Prostate gland (tissue), 2 donors: ENCODE measurements at regions not wholly inside any gene's neighbourhood (a gene's known extent, or its start where the extent isn't known, plus 50 kb on each side); places are given as distances from the start of the nearest gene placed in this dataset.

Experiments
- DNase-seq: peaks from one replicate; pipeline ENCODE4 v3.0.0-alpha.2; 2019; ENCODE audit warnings: low spot score
- H3K27ac ChIP-seq, 2 donors: fragments of 200-600 bp; sonication (generic); 2 replicates each; pipeline ENCODE4 v1.5.1; 2017 to 2019
- H3K27me3 ChIP-seq: fragments of 200-600 bp; sonication (generic); replicated peaks from 2 replicates; pipeline ENCODE4 v1.5.1; 2019; ENCODE audit not compliant: insufficient read depth
- H3K36me3 ChIP-seq, 2 donors: fragments of 200-600 bp; sonication (generic); 1 replicate in 1 of 2; 2 replicates in 1 of 2; pipeline versions ENCODE4 v1.5.1 to v1.8.1; 2017 to 2019
- H3K4me1 ChIP-seq: fragments of 200-600 bp; sonication (generic); replicated peaks from 2 replicates; pipeline ENCODE4 v1.5.1; 2019
- H3K4me3 ChIP-seq, 2 donors: fragments of 200-600 bp; sonication (generic); 2 replicates each; pipeline ENCODE4 v1.5.1; 2017 to 2019
- H3K9me3 ChIP-seq: fragments of 200-600 bp; sonication (generic); 2 replicates; pipeline ENCODE4 v1.5.1; 2017
- CTCF ChIP-seq, 4 experiments: fragments of 200-600 bp in 2 of 4; fragments of 450-650 bp in 2 of 4; sonication (generic) in 2 of 4; IDR thresholded peaks; 1 replicate in 3 of 4; 2 replicates in 1 of 4; pipeline ENCODE4 v1.5.1; 2016 to 2019; ENCODE audit warnings: antibody characterized with exemption in 4 of 4, mild to moderate bottlenecking in 2 of 4, moderate library complexity in 2 of 4
- POLR2A ChIP-seq: fragments of 450-650 bp; IDR thresholded peaks from one replicate; pipeline ENCODE4 v1.6.1; 2016; ENCODE audit warnings: antibody characterized with exemption, mild to moderate bottlenecking
- POLR2AphosphoS5 ChIP-seq: sonication (generic); formaldehyde crosslinking; IDR thresholded peaks from one replicate; pipeline ENCODE4 v1.6.1; 2017; ENCODE audit warnings: antibody characterized with exemption
- WGBS: methylation state at CpG from one replicate; pipeline ENCODE4 v1.1.5; 2018; 5-methylcytosine and 5-hydroxymethylcytosine counted together
- intact Hi-C: fragments of 100-400 bp; cut with DNase I; formaldehyde crosslinking; loops from one replicate; pipeline ENCODE4 v1.14.2; 2022

- no peaks in the 10 kb centered on the region for H3K4me1 ChIP-seq
- no peaks in the 10 kb centered on the region for H3K36me3 ChIP-seq
- H3K4me3 ChIP-seq: no peak overlapping the region
- TF ChIP-seq CTCF (IDR thresholded peaks at IDR 0.05) (no peak), POLR2A (no peak), POLR2AphosphoS5 (no peak)
- H3K27me3 ChIP-seq: no peaks in the 10 kb centered on the region
- H3K27ac ChIP-seq: no peak overlapping the region
- no peaks in the 10 kb centered on the region for H3K9me3 ChIP-seq
- WGBS: 76% methylated on average over 5 of the region's 5 CpGs
- no peak for DNase-seq
- intact Hi-C loops: no loop called here
Measured at GRCh38 chr5:101897914-101898313, 398.2 kb downstream of the SLCO4C1 start.

DNA sequence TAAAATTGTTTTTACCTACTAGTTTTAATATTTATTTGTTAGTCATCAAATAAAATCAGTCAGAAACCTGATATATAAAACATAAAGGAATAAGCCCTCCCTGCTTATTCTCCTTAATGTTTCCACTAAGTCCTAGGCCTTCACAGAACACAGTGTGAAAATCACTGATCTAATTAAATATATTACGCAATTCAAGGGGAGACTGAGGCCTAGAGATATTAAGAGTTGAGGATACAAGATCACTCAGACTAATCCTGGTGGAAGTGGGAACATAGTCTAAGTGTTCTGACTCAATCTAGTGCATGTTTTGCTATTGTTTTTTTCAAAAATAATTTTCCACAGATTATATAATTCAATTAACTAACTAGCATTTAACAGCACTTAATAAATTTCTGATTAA, 401.1 kb downstream of the SLCO4C1 start:
- H3K27ac ChIP-seq: no peak overlapping the region
- intact Hi-C loops: no loop called here
- H3K27me3 ChIP-seq: no peaks in the 10 kb centered on the region
- H3K36me3 ChIP-seq: no peaks in the 10 kb centered on the region
- TF ChIP-seq CTCF (IDR thresholded peaks at IDR 0.05) (no peak), POLR2A (no peak), POLR2AphosphoS5 (no peak)
- H3K9me3 ChIP-seq: no peaks in the 10 kb centered on the region
- no peak for DNase-seq
- H3K4me3 ChIP-seq: no peak overlapping the region
- WGBS: 94% methylated on average over 1 of the region's 1 CpG
- no peaks in the 10 kb centered on the region for H3K4me1 ChIP-seq

DNA sequence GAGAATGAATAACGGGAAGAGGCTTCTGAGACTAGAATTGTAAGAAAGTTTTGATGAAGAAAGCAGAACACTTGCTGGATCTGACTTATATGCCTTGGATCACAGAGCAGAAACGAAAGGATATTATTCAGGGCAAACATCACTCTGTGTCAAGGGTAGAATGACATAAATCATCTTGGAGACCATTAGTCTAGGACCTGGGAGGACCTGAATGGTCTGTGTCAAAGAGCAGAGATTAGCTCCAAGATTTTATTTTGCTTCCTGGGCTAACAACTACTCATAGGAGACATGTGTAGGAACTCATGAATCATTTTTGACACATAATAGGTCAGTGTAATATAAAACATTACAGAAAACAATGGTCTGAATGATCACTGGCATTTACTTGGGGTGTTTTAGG, 417.9 kb downstream of the SLCO4C1 start:
- no peaks in the 10 kb centered on the region for H3K4me1 ChIP-seq
- TF ChIP-seq POLR2AphosphoS5 (no peak), CTCF (IDR thresholded peaks at IDR 0.05) (no peak), POLR2A (no peak)
- intact Hi-C loops: no loop called here
- no peak overlapping the region for H3K27ac ChIP-seq
- no peaks in the 10 kb centered on the region for H3K36me3 ChIP-seq
- WGBS: 59% methylated on average over 2 of the region's 2 CpGs
- no peak for DNase-seq
- H3K9me3 ChIP-seq: no peaks in the 10 kb centered on the region
- H3K4me3 ChIP-seq: no peak overlapping the region
- H3K27me3 ChIP-seq: no peaks in the 10 kb centered on the region

DNA sequence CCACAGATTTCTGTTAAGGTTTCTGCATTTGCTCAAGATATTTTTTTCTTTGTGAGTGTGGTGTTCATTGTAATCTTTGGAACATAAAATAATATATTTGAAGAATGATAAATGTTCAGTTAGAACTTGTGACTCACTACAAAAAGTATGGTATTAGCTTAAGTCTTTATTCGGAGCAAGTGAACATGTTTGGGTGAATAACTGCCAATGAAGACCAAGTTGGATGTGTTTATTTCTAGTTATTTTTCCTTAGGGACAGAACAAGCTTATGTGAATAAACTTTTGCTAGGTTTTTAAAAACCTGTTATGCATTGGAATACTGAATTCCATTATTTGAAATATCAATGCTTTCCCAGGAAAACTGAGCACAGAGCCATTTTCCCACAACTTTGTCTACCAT, 418.6 kb downstream of the SLCO4C1 start:
- WGBS: 69% methylated on average over 1 of the region's 1 CpG
- intact Hi-C loops: no loop called here
- Histone ChIP-seq H3K36me3 (no peaks in the 10 kb centered on the region), H3K4me3 (no peak overlapping the region), H3K9me3 (no peaks in the 10 kb centered on the region), H3K4me1 (no peaks in the 10 kb centered on the region), H3K27me3 (no peaks in the 10 kb centered on the region), H3K27ac (no peak overlapping the region)
- TF ChIP-seq POLR2A (no peak), CTCF (IDR thresholded peaks at IDR 0.05) (no peak), POLR2AphosphoS5 (no peak)
- no peak for DNase-seq

DNA sequence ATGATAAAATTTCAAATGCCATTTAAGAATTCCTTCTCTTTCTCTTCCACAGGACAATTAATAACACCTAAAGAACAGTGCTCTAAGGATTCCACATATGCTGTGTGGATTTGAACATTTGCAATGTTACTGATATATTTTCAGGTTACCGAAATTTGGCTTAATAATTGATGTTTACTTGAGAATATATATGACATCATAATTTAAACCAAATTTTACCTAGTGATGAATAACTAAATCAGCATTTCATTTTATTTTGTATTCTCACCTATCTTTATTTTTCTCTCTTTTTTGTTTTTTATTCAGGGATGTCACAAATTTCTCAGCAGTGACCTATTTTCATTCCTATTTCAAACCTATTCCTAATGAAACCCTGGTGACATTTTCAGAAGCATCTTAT, 429.6 kb downstream of the SLCO4C1 start:
- H3K27me3 ChIP-seq: no peaks in the 10 kb centered on the region
- no peak overlapping the region for H3K4me3 ChIP-seq
- no peak overlapping the region for H3K27ac ChIP-seq
- TF ChIP-seq CTCF (IDR thresholded peaks at IDR 0.05) (no peak), POLR2A (no peak), POLR2AphosphoS5 (no peak)
- no peaks in the 10 kb centered on the region for H3K4me1 ChIP-seq
- H3K9me3 ChIP-seq: no peaks in the 10 kb centered on the region
- no peaks in the 10 kb centered on the region for H3K36me3 ChIP-seq
- intact Hi-C loops: no loop called here
- no peak for DNase-seq
- WGBS: 90% methylated on average over 1 of the region's 1 CpG
